ENCODE measurements at regions not wholly inside any gene's neighbourhood (a gene's known extent, or its start where the extent isn't known, plus 50 kb on each side); places are given as distances from the start of the nearest gene placed in this dataset.

GRCh38 chr2:37464067-37464466 lies 119.6 kb downstream of the QPCT start:
- H3K36me3 ChIP-seq (ENCODE audit: control insufficient read depth in 3 of 3, insufficient read depth in 2 of 3, low read depth in 1 of 3, low read length in 3 of 3) = no peaks in the 10 kb centered on the region
- no peaks in the 10 kb centered on the region for H3K9me3 ChIP-seq (ENCODE audit: control insufficient read depth in 2 of 2, insufficient read depth in 1 of 2, low read depth in 1 of 2, low read length in 1 of 2)
- WGBS, 3 donors = 15 to 41% (median 36%) methylated on average over 2 of the region's 2 CpGs
- peaks cover 0 to 4% (median 0%) of the 10 kb centered on the region in 3 donors for H3K4me1 ChIP-seq (ENCODE audit: control insufficient read depth in 3 of 3, insufficient read depth in 2 of 3, low read depth in 1 of 3, low read length in 2 of 3)
- no peaks in the 10 kb centered on the region for H3K27me3 ChIP-seq (ENCODE audit: control insufficient read depth in 3 of 3, insufficient read depth in 3 of 3, low read length in 3 of 3)
- DNase-seq = no peak
- H3K27ac ChIP-seq (ENCODE audit: low read depth in 1 of 3, low read length in 2 of 3) = no peak overlapping the region
- no peak overlapping the region for H3K4me3 ChIP-seq (ENCODE audit: low read depth in 1 of 3, low read length in 3 of 3)
- FAIRE-seq = no peak

- no peaks in the 10 kb centered on the region for H3K36me3 ChIP-seq (ENCODE audit: control insufficient read depth in 3 of 3, insufficient read depth in 2 of 3, low read depth in 1 of 3, low read length in 3 of 3)
- no peak for FAIRE-seq
- H3K27me3 ChIP-seq (ENCODE audit: control insufficient read depth in 3 of 3, insufficient read depth in 3 of 3, low read length in 3 of 3) = no peaks in the 10 kb centered on the region
- no peak overlapping the region for H3K27ac ChIP-seq (ENCODE audit: low read depth in 1 of 3, low read length in 2 of 3)
- WGBS, 3 donors = 59 to 80% (median 65%) methylated on average over 1 of the region's 1 CpG
- H3K9me3 ChIP-seq (ENCODE audit: control insufficient read depth in 2 of 2, insufficient read depth in 1 of 2, low read depth in 1 of 2, low read length in 1 of 2) = no peaks in the 10 kb centered on the region
- H3K4me1 ChIP-seq (ENCODE audit: control insufficient read depth in 3 of 3, insufficient read depth in 2 of 3, low read depth in 1 of 3, low read length in 2 of 3) = no peaks in the 10 kb centered on the region
- no peak overlapping the region for H3K4me3 ChIP-seq (ENCODE audit: low read depth in 1 of 3, low read length in 3 of 3)
- no peak for DNase-seq
Observed at GRCh38 chr2:37466533-37467222, 122.2 kb downstream of the QPCT start.

GRCh38 chr2:37468170-37468569 lies 123.7 kb downstream of the QPCT start:
- no peak overlapping the region for H3K4me3 ChIP-seq (ENCODE audit: low read depth in 1 of 3, low read length in 3 of 3)
- 90 to 92% (median 92%) methylated on average over 4 of the region's 4 CpGs for WGBS, 3 donors

GRCh38 chr2:37469126-37469525 lies 124.7 kb downstream of the QPCT start:
- Histone ChIP-seq H3K4me3 (ENCODE audit: low read depth in 1 of 3, low read length in 3 of 3) (no peak overlapping the region), H3K27me3 (ENCODE audit: control insufficient read depth in 3 of 3, insufficient read depth in 3 of 3, low read length in 3 of 3) (no peaks in the 10 kb centered on the region), H3K4me1 (ENCODE audit: control insufficient read depth in 3 of 3, insufficient read depth in 2 of 3, low read depth in 1 of 3, low read length in 2 of 3) (no peaks in the 10 kb centered on the region), H3K36me3 (ENCODE audit: control insufficient read depth in 3 of 3, insufficient read depth in 2 of 3, low read depth in 1 of 3, low read length in 3 of 3) (no peaks in the 10 kb centered on the region), H3K27ac (ENCODE audit: low read depth in 1 of 3, low read length in 2 of 3) (no peak overlapping the region), H3K9me3 (ENCODE audit: control insufficient read depth in 2 of 2, insufficient read depth in 1 of 2, low read depth in 1 of 2, low read length in 1 of 2) (no peaks in the 10 kb centered on the region)
- WGBS, 3 donors = 90 to 93% (median 92%) methylated on average over 1 of the region's 1 CpG
- FAIRE-seq (no peak), DNase-seq (no peak)

More at GRCh38 chr2:37468170-37468569, 123.7 kb downstream of the QPCT start:
- FAIRE-seq = no peak
- H3K4me1 ChIP-seq (ENCODE audit: control insufficient read depth in 3 of 3, insufficient read depth in 2 of 3, low read depth in 1 of 3, low read length in 2 of 3) = no peaks in the 10 kb centered on the region
- no peaks in the 10 kb centered on the region for H3K9me3 ChIP-seq (ENCODE audit: control insufficient read depth in 2 of 2, insufficient read depth in 1 of 2, low read depth in 1 of 2, low read length in 1 of 2)
- no peak for DNase-seq
- H3K27me3 ChIP-seq (ENCODE audit: control insufficient read depth in 3 of 3, insufficient read depth in 3 of 3, low read length in 3 of 3) = no peaks in the 10 kb centered on the region
- no peak overlapping the region for H3K27ac ChIP-seq (ENCODE audit: low read depth in 1 of 3, low read length in 2 of 3)
- no peaks in the 10 kb centered on the region for H3K36me3 ChIP-seq (ENCODE audit: control insufficient read depth in 3 of 3, insufficient read depth in 2 of 3, low read depth in 1 of 3, low read length in 3 of 3)

GRCh38 chr2:37471104-37471503 lies 126.7 kb downstream of the QPCT start:
- H3K36me3 ChIP-seq (ENCODE audit: control insufficient read depth in 3 of 3, insufficient read depth in 2 of 3, low read depth in 1 of 3, low read length in 3 of 3) = no peaks in the 10 kb centered on the region
- 91 to 95% (median 94%) methylated on average over 1 of the region's 1 CpG for WGBS, 3 donors
- DNase-seq (no peak), FAIRE-seq (no peak)
- no peaks in the 10 kb centered on the region for H3K9me3 ChIP-seq (ENCODE audit: control insufficient read depth in 2 of 2, insufficient read depth in 1 of 2, low read depth in 1 of 2, low read length in 1 of 2)
- H3K4me3 ChIP-seq (ENCODE audit: low read depth in 1 of 3, low read length in 3 of 3) = no peak overlapping the region
- H3K27ac ChIP-seq (ENCODE audit: low read depth in 1 of 3, low read length in 2 of 3) = no peak overlapping the region
- no peaks in the 10 kb centered on the region for H3K4me1 ChIP-seq (ENCODE audit: control insufficient read depth in 3 of 3, insufficient read depth in 2 of 3, low read depth in 1 of 3, low read length in 2 of 3)
- no peaks in the 10 kb centered on the region for H3K27me3 ChIP-seq (ENCODE audit: control insufficient read depth in 3 of 3, insufficient read depth in 3 of 3, low read length in 3 of 3)

GRCh38 chr2:37471994-37472393 lies 127.6 kb downstream of the QPCT start:
- Histone ChIP-seq H3K36me3 (ENCODE audit: control insufficient read depth in 3 of 3, insufficient read depth in 2 of 3, low read depth in 1 of 3, low read length in 3 of 3) (no peaks in the 10 kb centered on the region), H3K9me3 (ENCODE audit: control insufficient read depth in 2 of 2, insufficient read depth in 1 of 2, low read depth in 1 of 2, low read length in 1 of 2) (no peaks in the 10 kb centered on the region), H3K27me3 (ENCODE audit: control insufficient read depth in 3 of 3, insufficient read depth in 3 of 3, low read length in 3 of 3) (no peaks in the 10 kb centered on the region), H3K4me1 (ENCODE audit: control insufficient read depth in 3 of 3, insufficient read depth in 2 of 3, low read depth in 1 of 3, low read length in 2 of 3) (no peaks in the 10 kb centered on the region), H3K4me3 (ENCODE audit: low read depth in 1 of 3, low read length in 3 of 3) (no peak overlapping the region), H3K27ac (ENCODE audit: low read depth in 1 of 3, low read length in 2 of 3) (no peak overlapping the region)
- FAIRE-seq (no peak), DNase-seq (no peak)
- 41 to 68% (median 60%) methylated on average over 1 of the region's 1 CpG for WGBS, 3 donors

- H3K27ac ChIP-seq (ENCODE audit: low read depth in 1 of 3, low read length in 2 of 3) = no peak overlapping the region
- H3K36me3 ChIP-seq (ENCODE audit: control insufficient read depth in 3 of 3, insufficient read depth in 2 of 3, low read depth in 1 of 3, low read length in 3 of 3) = no peaks in the 10 kb centered on the region
- H3K27me3 ChIP-seq (ENCODE audit: control insufficient read depth in 3 of 3, insufficient read depth in 3 of 3, low read length in 3 of 3) = no peaks in the 10 kb centered on the region
- no peaks in the 10 kb centered on the region for H3K4me1 ChIP-seq (ENCODE audit: control insufficient read depth in 3 of 3, insufficient read depth in 2 of 3, low read depth in 1 of 3, low read length in 2 of 3)
- 26 to 37% (median 27%) methylated on average over 2 of the region's 2 CpGs for WGBS, 3 donors
- DNase-seq = no peak
- no peak for FAIRE-seq
- H3K9me3 ChIP-seq (ENCODE audit: control insufficient read depth in 2 of 2, insufficient read depth in 1 of 2, low read depth in 1 of 2, low read length in 1 of 2) = no peaks in the 10 kb centered on the region
- no peak overlapping the region for H3K4me3 ChIP-seq (ENCODE audit: low read depth in 1 of 3, low read length in 3 of 3)
Observed at GRCh38 chr2:37472959-37473358, 128.5 kb downstream of the QPCT start.

GRCh38 chr2:37476411-37476810 lies 132.0 kb downstream of the QPCT start:
- Histone ChIP-seq H3K4me1 (ENCODE audit: control insufficient read depth in 3 of 3, insufficient read depth in 2 of 3, low read depth in 1 of 3, low read length in 2 of 3) (no peaks in the 10 kb centered on the region), H3K27me3 (ENCODE audit: control insufficient read depth in 3 of 3, insufficient read depth in 3 of 3, low read length in 3 of 3) (no peaks in the 10 kb centered on the region), H3K4me3 (ENCODE audit: low read depth in 1 of 3, low read length in 3 of 3) (no peak overlapping the region), H3K9me3 (ENCODE audit: control insufficient read depth in 2 of 2, insufficient read depth in 1 of 2, low read depth in 1 of 2, low read length in 1 of 2) (peaks cover 0 to 5% of the 10 kb centered on the region in 2 donors), H3K36me3 (ENCODE audit: control insufficient read depth in 3 of 3, insufficient read depth in 2 of 3, low read depth in 1 of 3, low read length in 3 of 3) (no peaks in the 10 kb centered on the region), H3K27ac (ENCODE audit: low read depth in 1 of 3, low read length in 2 of 3) (no peak overlapping the region)
- FAIRE-seq = no peak
- 67 to 83% (median 80%) methylated on average over 4 of the region's 4 CpGs for WGBS, 3 donors
- DNase-seq = no peak

GRCh38 chr2:37477921-37478320 lies 133.5 kb downstream of the QPCT start:
- no peaks in the 10 kb centered on the region for H3K27me3 ChIP-seq (ENCODE audit: control insufficient read depth in 3 of 3, insufficient read depth in 3 of 3, low read length in 3 of 3)
- FAIRE-seq = no peak

More at GRCh38 chr2:37477921-37478320, 133.5 kb downstream of the QPCT start:
- DNase-seq = no peak
- H3K27ac ChIP-seq (ENCODE audit: low read depth in 1 of 3, low read length in 2 of 3) = no peak overlapping the region
- peaks cover 0 to 12% of the 10 kb centered on the region in 2 donors for H3K9me3 ChIP-seq (ENCODE audit: control insufficient read depth in 2 of 2, insufficient read depth in 1 of 2, low read depth in 1 of 2, low read length in 1 of 2)
- no peaks in the 10 kb centered on the region for H3K4me1 ChIP-seq (ENCODE audit: control insufficient read depth in 3 of 3, insufficient read depth in 2 of 3, low read depth in 1 of 3, low read length in 2 of 3)
- H3K4me3 ChIP-seq (ENCODE audit: low read depth in 1 of 3, low read length in 3 of 3) = no peak overlapping the region
- H3K36me3 ChIP-seq (ENCODE audit: control insufficient read depth in 3 of 3, insufficient read depth in 2 of 3, low read depth in 1 of 3, low read length in 3 of 3) = no peaks in the 10 kb centered on the region
